ENCODE measurements at regions not wholly inside any gene's neighbourhood (a gene's known extent, or its start where the extent isn't known, plus 50 kb on each side); places are given as distances from the start of the nearest gene placed in this dataset.

- Histone ChIP-seq H3K4me3 (ENCODE audit: low read length in 3 of 3) (peak overlapping the region; percentile 37 to 58 (median 57)), H3K9me3 (ENCODE audit: control insufficient read depth in 2 of 3, insufficient read depth in 1 of 3, low read length in 3 of 3) (no peaks in the 10 kb centered on the region), H3K27ac (ENCODE audit: low read depth in 2 of 2, low read length in 2 of 2) (peak overlapping the region in 1 of 2 donors; percentile 15), H3K4me1 (ENCODE audit: control insufficient read depth in 2 of 3, insufficient read depth in 2 of 3, low read depth in 1 of 3, low read length in 3 of 3) (peaks cover 0 to 2% (median 0%) of the 10 kb centered on the region in 3 donors), H3K9ac (ENCODE audit: low read length in 3 of 3) (peak overlapping the region in 1 of 3 donors; percentile 49), H3K36me3 (ENCODE audit: control insufficient read depth in 2 of 3, insufficient read depth in 3 of 3, low read length in 3 of 3) (no peaks in the 10 kb centered on the region), H3K27me3 (ENCODE audit: control insufficient read depth, insufficient read depth, low read length) (no peaks in the 10 kb centered on the region)
- TF ChIP-seq CTCF (IDR thresholded peaks at IDR 0.05; ENCODE audit: borderline replicate concordance, extremely low read depth, insufficient read depth): no peak
- intact Hi-C loops (cut with DNase I): no loop called here
- FAIRE-seq (no peak), DNase-seq (peak in 2 of 5 donors; percentile 30 to 42)
Measured at GRCh38 chr9:13568405-13568804, 288.9 kb upstream of the MPDZ start.

- TF ChIP-seq CTCF (IDR thresholded peaks at IDR 0.05; ENCODE audit: borderline replicate concordance, extremely low read depth, insufficient read depth): no peak
- DNase-seq: peak in 2 of 5 donors; percentile 17 to 29
- intact Hi-C loops (cut with DNase I): no loop called here
- H3K27ac ChIP-seq (ENCODE audit: low read depth in 2 of 2, low read length in 2 of 2): no peak overlapping the region
- H3K9me3 ChIP-seq (ENCODE audit: control insufficient read depth in 2 of 3, insufficient read depth in 1 of 3, low read length in 3 of 3): no peaks in the 10 kb centered on the region
- H3K9ac ChIP-seq (ENCODE audit: low read length in 3 of 3): no peak overlapping the region
- no peak for FAIRE-seq
- H3K4me3 ChIP-seq (ENCODE audit: low read length in 3 of 3): no peak overlapping the region
- peaks cover 0 to 2% (median 0%) of the 10 kb centered on the region in 3 donors for H3K4me1 ChIP-seq (ENCODE audit: control insufficient read depth in 2 of 3, insufficient read depth in 2 of 3, low read depth in 1 of 3, low read length in 3 of 3)
- no peaks in the 10 kb centered on the region for H3K27me3 ChIP-seq (ENCODE audit: control insufficient read depth, insufficient read depth, low read length)
- H3K36me3 ChIP-seq (ENCODE audit: control insufficient read depth in 2 of 3, insufficient read depth in 3 of 3, low read length in 3 of 3): no peaks in the 10 kb centered on the region
Measured at GRCh38 chr9:13567833-13568232, 288.3 kb upstream of the MPDZ start.

- Histone ChIP-seq H3K9ac (ENCODE audit: low read length in 3 of 3) (no peak overlapping the region), H3K9me3 (ENCODE audit: control insufficient read depth in 2 of 3, insufficient read depth in 1 of 3, low read length in 3 of 3) (no peaks in the 10 kb centered on the region), H3K4me1 (ENCODE audit: control insufficient read depth in 2 of 3, insufficient read depth in 2 of 3, low read depth in 1 of 3, low read length in 3 of 3) (no peaks in the 10 kb centered on the region), H3K27ac (ENCODE audit: low read depth in 2 of 2, low read length in 2 of 2) (no peak overlapping the region), H3K27me3 (ENCODE audit: control insufficient read depth, insufficient read depth, low read length) (no peaks in the 10 kb centered on the region), H3K4me3 (ENCODE audit: low read length in 3 of 3) (no peak overlapping the region), H3K36me3 (ENCODE audit: control insufficient read depth in 2 of 3, insufficient read depth in 3 of 3, low read length in 3 of 3) (no peaks in the 10 kb centered on the region)
- TF ChIP-seq CTCF (IDR thresholded peaks at IDR 0.05; ENCODE audit: borderline replicate concordance, extremely low read depth, insufficient read depth): no peak
- FAIRE-seq (no peak), DNase-seq (no peak)
- intact Hi-C loops (cut with DNase I): no loop called here
Measured at GRCh38 chr9:13557746-13558145, 278.3 kb upstream of the MPDZ start.

- no peak for DNase-seq
- Histone ChIP-seq H3K4me1 (ENCODE audit: control insufficient read depth in 2 of 3, insufficient read depth in 2 of 3, low read depth in 1 of 3, low read length in 3 of 3) (no peaks in the 10 kb centered on the region), H3K36me3 (ENCODE audit: control insufficient read depth in 2 of 3, insufficient read depth in 3 of 3, low read length in 3 of 3) (no peaks in the 10 kb centered on the region), H3K27me3 (ENCODE audit: control insufficient read depth, insufficient read depth, low read length) (no peaks in the 10 kb centered on the region), H3K4me3 (ENCODE audit: low read length in 3 of 3) (no peak overlapping the region), H3K9me3 (ENCODE audit: control insufficient read depth in 2 of 3, insufficient read depth in 1 of 3, low read length in 3 of 3) (no peaks in the 10 kb centered on the region), H3K9ac (ENCODE audit: low read length in 3 of 3) (no peak overlapping the region), H3K27ac (ENCODE audit: low read depth in 2 of 2, low read length in 2 of 2) (no peak overlapping the region)
- TF ChIP-seq CTCF (IDR thresholded peaks at IDR 0.05; ENCODE audit: borderline replicate concordance, extremely low read depth, insufficient read depth): no peak
- intact Hi-C loops (cut with DNase I): no loop called here
- FAIRE-seq: no peak
Measured at GRCh38 chr9:13556656-13557055, 277.2 kb upstream of the MPDZ start.

All from kidney (tissue), 13 donors.